Panc1 (cell line): ENCODE measurements at regions not wholly inside any gene's neighbourhood (a gene's known extent, or its start where the extent isn't known, plus 50 kb on each side); places are given as distances from the start of the nearest gene placed in this dataset.

Experiments
- ATAC-seq: fragments of 200-7000 bp; cut with Tn5 transposase; 2 replicates; pipeline ENCODE4 v1.9.1; 2020; ENCODE audit warnings: mild to moderate bottlenecking, moderate library complexity
- BruUV-seq: library from RNA; stranded (reverse); fragments of 400-500 nt; replicated peaks from 2 replicates; lab custom pipeline; 2021; lab: Mats Ljungman, UMichigan
- CTCF ChIA-PET: fragments of 300-600 bp; sonication (Branson Sonifier 250); formaldehyde crosslinking; loops from one replicate; lab custom pipeline; 2022; ENCODE audit warnings: antibody characterized with exemption; lab: Charles Lee
- POLR2A ChIA-PET: fragments of 300-600 bp; sonication (Branson Sonifier 250); formaldehyde crosslinking; loops from one replicate; lab custom pipeline; 2022; ENCODE audit warnings: antibody characterized with exemption; lab: Charles Lee
- DNase-seq: peaks from one replicate; pipeline ENCODE4 v3.0.0-alpha.2; 2010; ENCODE audit warnings: low read depth, low spot score
- H3K27ac ChIP-seq: 2 replicates; pipeline ENCODE4 v1.5.1; 2011; ENCODE audit warnings: mild to moderate bottlenecking, low read length, inconsistent platforms
- H3K27me3 ChIP-seq: fragments of 200-500 bp; sonication (Bioruptor generic); 2 replicates; pipeline ENCODE4 v1.6.0; 2014; ENCODE audit warnings: low read length, inconsistent platforms; ENCODE audit not compliant: control insufficient read depth, insufficient read depth
- H3K36me3 ChIP-seq: fragments of 200-500 bp; sonication (Bioruptor generic); 2 replicates; pipeline ENCODE4 v1.5.1; 2014; ENCODE audit warnings: inconsistent platforms, mild to moderate bottlenecking, low read length, moderate library complexity; ENCODE audit not compliant: control insufficient read depth, insufficient read depth
- H3K4me1 ChIP-seq: 2 replicates; pipeline ENCODE4 v1.5.1; 2011; ENCODE audit warnings: inconsistent platforms, mild to moderate bottlenecking, low read length, moderate library complexity; ENCODE audit not compliant: control insufficient read depth, insufficient read depth
- H3K4me3 ChIP-seq, 2 experiments: 2 replicates each; pipeline ENCODE4 v1.5.1; 2011 to 2012; ENCODE audit warnings: low read depth in 2 of 2, low read length in 2 of 2, mild to moderate bottlenecking in 2 of 2, inconsistent platforms in 1 of 2, moderate library complexity in 1 of 2
- H3K9me3 ChIP-seq: fragments of 200-500 bp; sonication (Bioruptor generic); 2 replicates; pipeline ENCODE4 v1.5.1; 2014; ENCODE audit warnings: low read depth, mild to moderate bottlenecking, inconsistent platforms, low read length, moderate library complexity; ENCODE audit not compliant: control insufficient read depth, insufficient read depth
- CTCF ChIP-seq: fragments of 450-650 bp; IDR thresholded peaks from 2 replicates; pipeline ENCODE4 v1.5.1; 2017; ENCODE audit warnings: mild to moderate bottlenecking
- POLR2AphosphoS5 ChIP-seq: IDR thresholded peaks from 2 replicates; pipeline ENCODE4 v1.6.1; 2012; ENCODE audit warnings: mild to moderate bottlenecking, low read depth, low read length, moderate library complexity
- REST ChIP-seq, 2 experiments: IDR thresholded peaks; 2 replicates each; pipeline ENCODE4 v1.6.1; 2011 to 2012; ENCODE audit warnings: low read depth in 2 of 2, control low read depth in 1 of 2, low read length in 1 of 2, mild to moderate bottlenecking in 1 of 2, moderate library complexity in 1 of 2; ENCODE audit not compliant: insufficient read depth in 1 of 2
- SIN3A ChIP-seq: IDR thresholded peaks from 2 replicates; pipeline ENCODE4 v1.6.1; 2012; ENCODE audit warnings: low read depth, mild to moderate bottlenecking, low read length, moderate library complexity, borderline replicate concordance; ENCODE audit not compliant: insufficient read depth
- TCF7L2 ChIP-seq: IDR thresholded peaks from 2 replicates; pipeline ENCODE4 v1.6.1; 2011; ENCODE audit warnings: mild to moderate bottlenecking, low read depth, low read length, inconsistent platforms
- in situ Hi-C: cut with HindIII; loops from 2 replicates; pipeline ENCODE4 v1.10.0; 2016; ENCODE audit warnings: low sequenced_read_pairs, low pct_unique_long_range_greater_than_20kb
- intact Hi-C: fragments of 100-400 bp; cut with micrococcal nuclease; formaldehyde crosslinking; loops from one replicate; pipeline ENCODE4 v1.10.0; 2022; ENCODE audit not compliant: unreplicated experiment

DNA sequence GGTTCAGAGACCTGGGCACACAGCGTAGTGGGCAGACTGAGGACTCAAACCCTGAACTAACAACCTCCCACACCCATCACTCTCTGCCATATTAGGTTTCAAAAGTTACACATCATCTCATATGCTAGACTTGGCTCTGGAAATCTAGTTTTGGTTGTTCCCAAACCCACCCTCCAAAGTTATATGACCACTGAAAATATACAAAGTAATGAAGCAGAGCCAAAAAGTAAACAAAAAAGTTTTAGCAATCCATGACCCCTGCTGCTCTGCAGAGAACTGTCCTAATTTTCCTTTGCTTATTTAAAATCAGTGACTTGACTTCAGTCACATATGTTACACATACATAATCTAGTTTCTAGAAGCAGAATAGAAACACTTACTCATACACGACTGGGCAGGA is 155.6 kb upstream of the TAS2R1 start:
- POLR2A ChIA-PET: no interaction called here

DNA sequence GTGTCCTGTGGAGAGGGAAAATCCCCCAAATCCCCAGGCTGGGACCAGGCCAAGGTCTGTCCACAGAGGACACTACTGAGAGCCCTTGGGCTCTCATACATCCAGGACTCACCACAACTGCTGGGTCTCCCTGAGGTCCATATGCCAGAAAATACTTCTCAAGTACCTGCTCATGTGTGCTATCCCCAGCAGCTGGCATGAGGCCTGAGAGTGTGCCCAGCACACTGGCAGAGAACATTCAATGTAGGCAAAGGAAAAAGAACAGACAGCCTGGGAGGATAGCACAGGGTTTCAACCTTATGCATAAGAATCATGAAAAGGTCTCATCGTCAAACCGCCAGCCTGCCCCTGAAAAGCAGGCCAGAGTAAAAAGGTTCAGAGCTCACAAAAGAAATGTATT is 154.1 kb upstream of the TAS2R1 start:
- Histone ChIP-seq H3K27ac (no peak overlapping the region), H3K4me3 (no peak overlapping the region), H3K9me3 (no peaks in the 10 kb centered on the region), H3K4me1 (no peaks in the 10 kb centered on the region), H3K27me3 (no peaks in the 10 kb centered on the region), H3K36me3 (no peaks in the 10 kb centered on the region)
- in situ Hi-C loops: no loop called here
- BruUV-seq: no TSS peak
- ChIA-PET CTCF (no interaction called here), POLR2A (no interaction called here)
- DNase-seq (no peak), ATAC-seq (no peak)
- intact Hi-C loops: no loop called here
- TF ChIP-seq SIN3A: no peak
- TF ChIP-seq CTCF: no peak
- no peak for TF ChIP-seq TCF7L2
- no peak for TF ChIP-seq POLR2AphosphoS5
- no peak for TF ChIP-seq REST (IDR thresholded peaks at IDR 0.05; ENCODE audit: insufficient read depth in 1 of 2, low read depth in 2 of 2, low read length in 1 of 2)

More for the DNA sequence above, 155.6 kb upstream of the TAS2R1 start:
- no TSS peak for BruUV-seq
- DNase-seq (no peak), ATAC-seq (no peak)
- Histone ChIP-seq H3K4me3 (no peak overlapping the region), H3K36me3 (no peaks in the 10 kb centered on the region), H3K27me3 (no peaks in the 10 kb centered on the region), H3K27ac (no peak overlapping the region), H3K4me1 (no peaks in the 10 kb centered on the region), H3K9me3 (no peaks in the 10 kb centered on the region)
- CTCF ChIA-PET: no interaction called here
- TF ChIP-seq REST (IDR thresholded peaks at IDR 0.05; ENCODE audit: insufficient read depth in 1 of 2, low read depth in 2 of 2, low read length in 1 of 2): no peak
- no peak for TF ChIP-seq CTCF
- TF ChIP-seq TCF7L2: no peak
- no peak for TF ChIP-seq POLR2AphosphoS5
- no peak for TF ChIP-seq SIN3A
- in situ Hi-C loops: no loop called here
- intact Hi-C loops: no loop called here
